ENCODE measurements at regions not wholly inside any gene's neighbourhood (a gene's known extent, or its start where the extent isn't known, plus 50 kb on each side); places are given as distances from the start of the nearest gene placed in this dataset.

GRCh38 chr11:127491589-127491988 lies 491.0 kb upstream of the KIRREL3 start:
- TF ChIP-seq CTCF (conservative IDR thresholded peaks at IDR 0.05; ENCODE audit: low read length) = no peak
- H3K4me3 ChIP-seq (ENCODE audit: low read length) = no peak overlapping the region
- no peak for DNase-seq (ENCODE audit: low read depth)

- no peak for DNase-seq (ENCODE audit: low read depth)
- TF ChIP-seq CTCF (conservative IDR thresholded peaks at IDR 0.05; ENCODE audit: low read length) = no peak
- H3K4me3 ChIP-seq (ENCODE audit: low read length) = no peak overlapping the region
These were observed 490.3 kb upstream of the KIRREL3 start for GRCh38 chr11:127490896-127491295.

- H3K4me3 ChIP-seq (ENCODE audit: low read length) = no peak overlapping the region
- no peak for TF ChIP-seq CTCF (conservative IDR thresholded peaks at IDR 0.05; ENCODE audit: low read length)
- no peak for DNase-seq (ENCODE audit: low read depth)
These were observed 485.0 kb upstream of the KIRREL3 start for GRCh38 chr11:127485541-127485940.

GRCh38 chr11:127481391-127481790 lies 480.8 kb upstream of the KIRREL3 start:
- TF ChIP-seq CTCF (conservative IDR thresholded peaks at IDR 0.05; ENCODE audit: low read length) = no peak
- H3K4me3 ChIP-seq (ENCODE audit: low read length) = no peak overlapping the region
- no peak for DNase-seq (ENCODE audit: low read depth)

- no peak for DNase-seq (ENCODE audit: low read depth)
- H3K4me3 ChIP-seq (ENCODE audit: low read length) = no peak overlapping the region
- no peak for TF ChIP-seq CTCF (conservative IDR thresholded peaks at IDR 0.05; ENCODE audit: low read length)
These were observed 478.3 kb upstream of the KIRREL3 start for GRCh38 chr11:127478826-127479225.

- no peak for TF ChIP-seq CTCF (conservative IDR thresholded peaks at IDR 0.05; ENCODE audit: low read length)
- DNase-seq (ENCODE audit: low read depth) = no peak
- H3K4me3 ChIP-seq (ENCODE audit: low read length) = no peak overlapping the region
These were observed 474.2 kb upstream of the KIRREL3 start for GRCh38 chr11:127474766-127475165.

- DNase-seq (ENCODE audit: low read depth) = no peak
- no peak for TF ChIP-seq CTCF (conservative IDR thresholded peaks at IDR 0.05; ENCODE audit: low read length)
- H3K4me3 ChIP-seq (ENCODE audit: low read length) = no peak overlapping the region
These were observed 471.9 kb upstream of the KIRREL3 start for GRCh38 chr11:127472505-127472904.
